ENCODE measurements at regions not wholly inside any gene's neighbourhood (a gene's known extent, or its start where the extent isn't known, plus 50 kb on each side); places are given as distances from the start of the nearest gene placed in this dataset.
"Not testable (repeated sequence)": the region's sequence is repeated elsewhere in the genome, so short reads cannot be mapped to it uniquely, and the experiment has no call there.

- no peak for DNase-seq
Observed at GRCh38 chr4:27678027-27678426, 817.4 kb downstream of the STIM2 start.

- DNase-seq, result peak; percentile 21
Observed at GRCh38 chr4:27684610-27685011, 824.0 kb downstream of the STIM2 start.

GRCh38 chr4:27685091-27685490 lies 824.5 kb downstream of the STIM2 start:
- DNase-seq, result no peak

- DNase-seq, result no peak
Observed at GRCh38 chr4:27685947-27686346, 825.3 kb downstream of the STIM2 start.

- DNase-seq, result no peak
Observed at GRCh38 chr4:27692158-27692557, 831.5 kb downstream of the STIM2 start.

GRCh38 chr4:27692868-27693634 lies 832.4 kb downstream of the STIM2 start:
- no peak for DNase-seq

GRCh38 chr4:27696257-27696656 lies 835.6 kb downstream of the STIM2 start:
- not testable (repeated sequence) for DNase-seq

GRCh38 chr4:27701606-27702005 lies 841.0 kb downstream of the STIM2 start:
- no peak for DNase-seq

GRCh38 chr4:27702730-27703431 lies 842.2 kb downstream of the STIM2 start:
- no peak for DNase-seq

- DNase-seq, result no peak
Observed at GRCh38 chr4:27703771-27704170, 843.1 kb downstream of the STIM2 start.

GRCh38 chr4:27711041-27711440 lies 850.4 kb downstream of the STIM2 start:
- no peak for DNase-seq

GRCh38 chr4:27714073-27714472 lies 853.4 kb downstream of the STIM2 start:
- no peak for DNase-seq

- no peak for DNase-seq
Observed at GRCh38 chr4:27716693-27717430, 856.2 kb downstream of the STIM2 start.

GRCh38 chr4:27717431-27717755 lies 856.8 kb downstream of the STIM2 start:
- no peak for DNase-seq

- DNase-seq, result no peak
Observed at GRCh38 chr4:27720010-27720766, 859.5 kb downstream of the STIM2 start.

GRCh38 chr4:27721193-27721592 lies 860.6 kb downstream of the STIM2 start:
- DNase-seq, result no peak

GRCh38 chr4:27728892-27729291 lies 868.3 kb downstream of the STIM2 start:
- DNase-seq, result no peak

- no peak for DNase-seq
Observed at GRCh38 chr4:27742816-27743215, 882.2 kb downstream of the STIM2 start.

- no peak for DNase-seq
Observed at GRCh38 chr4:27759611-27760575, 899.3 kb downstream of the STIM2 start.

GRCh38 chr4:27763830-27764525 lies 903.3 kb downstream of the STIM2 start:
- DNase-seq, result no peak

- DNase-seq, result no peak
Observed at GRCh38 chr4:27764526-27764837, 903.8 kb downstream of the STIM2 start.
